Upper lobe of left lung (tissue), 6 donors: ENCODE measurements at regions not wholly inside any gene's neighbourhood (a gene's known extent, or its start where the extent isn't known, plus 50 kb on each side); places are given as distances from the start of the nearest gene placed in this dataset.

ENCODE experiments used
- ATAC-seq, 2 donors: fragments of 200-7000 bp; cut with Tn5 transposase; one replicate each; pipeline ENCODE4 v1.9.1; 2022; ENCODE audit warnings: mild to moderate bottlenecking in 2 of 2, moderate library complexity in 2 of 2; ENCODE audit not compliant: low FRiP score in 2 of 2
- DNase-seq, 2 donors: peaks; one replicate each; pipeline ENCODE4 v3.0.0-alpha.2; 2019 to 2020
- H3K27ac ChIP-seq, 4 donors: fragments of 200-600 bp; sonication (generic); one replicate each; pipeline ENCODE4 v1.5.1; 2016 to 2019
- H3K27me3 ChIP-seq, 4 donors: fragments of 200-600 bp; sonication (generic); one replicate each; pipeline ENCODE4 v1.5.1; 2017 to 2019
- H3K36me3 ChIP-seq, 4 donors: fragments of 200-600 bp; sonication (generic); one replicate each; pipeline ENCODE4 v1.5.1; 2016 to 2019
- H3K4me1 ChIP-seq, 4 donors: fragments of 200-600 bp; sonication (generic); one replicate each; pipeline ENCODE4 v1.5.1; 2018 to 2019
- H3K4me3 ChIP-seq, 4 donors: fragments of 200-600 bp; sonication (generic); one replicate each; pipeline ENCODE4 v1.5.1; 2017 to 2019; ENCODE audit warnings: mild to moderate bottlenecking in 2 of 4, moderate library complexity in 1 of 4
- H3K9me3 ChIP-seq, 4 donors: fragments of 200-600 bp; sonication (generic); one replicate each; pipeline ENCODE4 v1.5.1; 2018 to 2019
- EP300 ChIP-seq, 4 donors: sonication (generic); formaldehyde crosslinking; IDR thresholded peaks; one replicate each; pipeline ENCODE4 v1.5.1; 2017; ENCODE audit warnings: antibody characterized with exemption in 4 of 4, control low read depth in 2 of 4
- POLR2A ChIP-seq, 4 donors: fragments of 450-650 bp; IDR thresholded peaks; one replicate each; pipeline ENCODE4 v1.5.1; 2016 to 2017; ENCODE audit warnings: antibody characterized with exemption in 4 of 4, mild to moderate bottlenecking in 2 of 4
- POLR2AphosphoS5 ChIP-seq, 2 donors: sonication (generic); formaldehyde crosslinking; IDR thresholded peaks; one replicate each; pipeline ENCODE4 v1.5.1; 2017; ENCODE audit warnings: antibody characterized with exemption in 2 of 2
- WGBS, 2 donors: methylation state at CpG; one replicate each; pipeline ENCODE4 v1.1.5; 2017 to 2018; 5-methylcytosine and 5-hydroxymethylcytosine counted together
- small RNA-seq, 4 donors: library from RNA; depleted of rRNA; stranded (forward); fragments of <200 nt; gene quantifications; one replicate each; pipeline ENCODE3, GENCODE V24; 2016
- TF ChIP-seq, protein P1 (sequence below), 6 experiments: fragments of 450-650 bp in 4 of 6; fragments of 200-600 bp in 2 of 6; sonication (generic) in 2 of 6; IDR thresholded peaks; one replicate each; pipeline ENCODE4 v1.5.1; 2016 to 2019; ENCODE audit warnings: antibody characterized with exemption in 6 of 6
- donor health status: DM: no; HTN: no; CAD: no; lungs with moderate emphysema.
- donor health status: DM: no; HTN: yes; CAD: no; lungs with severe emphysema.

DNA sequence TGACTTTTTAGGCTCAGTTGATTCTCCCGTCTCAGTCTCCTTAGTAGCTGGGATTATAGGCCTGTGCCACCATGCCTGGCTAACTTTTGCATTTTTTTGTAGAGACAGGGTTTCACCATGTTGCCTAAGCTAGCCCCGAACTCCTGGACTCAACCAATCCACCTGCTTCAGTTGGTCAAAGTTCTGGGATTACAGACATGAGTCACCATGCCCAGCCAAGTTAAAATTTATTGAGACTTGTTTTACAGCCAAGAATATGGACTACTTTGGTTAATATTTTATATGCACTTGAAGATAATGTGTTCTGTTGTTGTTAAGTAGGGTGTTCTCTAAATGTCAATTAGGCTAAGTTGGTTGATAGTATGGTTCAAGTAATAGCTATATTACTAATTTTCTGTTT lies 58.7 kb downstream of the CYTL1 start:
- no peak overlapping the region for H3K4me3 ChIP-seq
- H3K27me3 ChIP-seq, result no peaks in the 10 kb centered on the region
- no peaks in the 10 kb centered on the region for H3K4me1 ChIP-seq
- no peak for TF ChIP-seq POLR2AphosphoS5 (IDR thresholded peaks at IDR 0.05)
- TF ChIP-seq, protein P1, sequence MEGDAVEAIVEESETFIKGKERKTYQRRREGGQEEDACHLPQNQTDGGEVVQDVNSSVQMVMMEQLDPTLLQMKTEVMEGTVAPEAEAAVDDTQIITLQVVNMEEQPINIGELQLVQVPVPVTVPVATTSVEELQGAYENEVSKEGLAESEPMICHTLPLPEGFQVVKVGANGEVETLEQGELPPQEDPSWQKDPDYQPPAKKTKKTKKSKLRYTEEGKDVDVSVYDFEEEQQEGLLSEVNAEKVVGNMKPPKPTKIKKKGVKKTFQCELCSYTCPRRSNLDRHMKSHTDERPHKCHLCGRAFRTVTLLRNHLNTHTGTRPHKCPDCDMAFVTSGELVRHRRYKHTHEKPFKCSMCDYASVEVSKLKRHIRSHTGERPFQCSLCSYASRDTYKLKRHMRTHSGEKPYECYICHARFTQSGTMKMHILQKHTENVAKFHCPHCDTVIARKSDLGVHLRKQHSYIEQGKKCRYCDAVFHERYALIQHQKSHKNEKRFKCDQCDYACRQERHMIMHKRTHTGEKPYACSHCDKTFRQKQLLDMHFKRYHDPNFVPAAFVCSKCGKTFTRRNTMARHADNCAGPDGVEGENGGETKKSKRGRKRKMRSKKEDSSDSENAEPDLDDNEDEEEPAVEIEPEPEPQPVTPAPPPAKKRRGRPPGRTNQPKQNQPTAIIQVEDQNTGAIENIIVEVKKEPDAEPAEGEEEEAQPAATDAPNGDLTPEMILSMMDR (IDR thresholded peaks at IDR 0.05), result no peak
- no peak for TF ChIP-seq EP300 (IDR thresholded peaks at IDR 0.05)
- no peak for TF ChIP-seq POLR2A (IDR thresholded peaks at IDR 0.05)
- H3K36me3 ChIP-seq, result no peaks in the 10 kb centered on the region
- DNase-seq (no peak), ATAC-seq (no peak)
- 83 to 84% methylated on average over 2 of the region's 2 CpGs for WGBS, 2 donors
- H3K9me3 ChIP-seq, result peaks cover 12 to 25% (median 21%) of the 10 kb centered on the region in 4 donors
- no peak overlapping the region for H3K27ac ChIP-seq

DNA sequence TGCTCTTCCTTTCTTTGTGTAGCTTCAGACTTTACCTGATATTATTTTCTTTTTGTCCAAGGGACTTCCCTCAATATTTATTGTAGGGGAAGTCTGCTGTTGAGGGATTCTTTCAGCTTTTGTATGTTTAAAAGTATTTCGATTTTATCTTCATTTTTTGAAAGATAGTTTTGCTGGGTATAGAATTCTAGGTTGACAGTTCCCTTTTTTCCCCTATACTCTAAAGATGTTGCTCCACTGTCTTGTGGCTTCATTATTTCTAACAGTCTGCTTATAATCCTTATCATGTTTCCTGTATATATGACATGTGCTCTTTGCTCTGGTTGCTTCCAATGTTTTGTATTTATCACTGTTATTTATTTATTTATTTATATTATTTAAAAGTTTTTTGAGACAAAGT lies 57.3 kb downstream of the CYTL1 start:
- Histone ChIP-seq H3K27me3 (no peaks in the 10 kb centered on the region), H3K4me3 (no peak overlapping the region), H3K27ac (no peak overlapping the region), H3K36me3 (no peaks in the 10 kb centered on the region), H3K9me3 (peaks cover 12 to 25% (median 21%) of the 10 kb centered on the region in 4 donors), H3K4me1 (no peaks in the 10 kb centered on the region)
- WGBS, 2 donors, result 78 to 81% methylated on average over 1 of the region's 1 CpG
- no peak for DNase-seq
- no peak for ATAC-seq
- TF ChIP-seq, protein P1 (IDR thresholded peaks at IDR 0.05), result no peak
- TF ChIP-seq POLR2AphosphoS5 (IDR thresholded peaks at IDR 0.05) (no peak), POLR2A (IDR thresholded peaks at IDR 0.05) (no peak), EP300 (IDR thresholded peaks at IDR 0.05) (no peak)

DNA sequence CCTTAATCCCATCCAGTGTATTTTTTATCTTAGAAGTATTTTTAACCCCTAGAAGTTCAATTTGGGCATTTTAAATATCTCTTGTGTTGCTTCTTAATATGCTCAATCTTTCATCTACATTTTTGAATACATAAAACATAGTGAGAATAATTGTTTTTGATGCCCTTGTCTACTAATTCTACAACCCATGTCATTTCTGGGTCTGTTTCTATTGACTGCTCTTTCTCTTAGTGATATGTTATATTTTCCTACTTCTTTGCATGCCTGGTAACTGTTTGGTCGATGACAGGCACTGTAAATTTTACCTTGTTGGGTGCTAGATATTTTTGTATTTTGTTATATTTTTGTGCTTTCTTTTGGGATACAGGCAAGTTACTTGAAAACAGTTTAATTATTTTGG lies 56.3 kb downstream of the CYTL1 start:
- Histone ChIP-seq H3K9me3 (peaks cover 12 to 25% (median 21%) of the 10 kb centered on the region in 4 donors), H3K36me3 (no peaks in the 10 kb centered on the region), H3K4me3 (no peak overlapping the region), H3K4me1 (no peaks in the 10 kb centered on the region), H3K27me3 (no peaks in the 10 kb centered on the region), H3K27ac (no peak overlapping the region)
- no peak for DNase-seq
- WGBS, 2 donors, result 56 to 60% methylated on average over 1 of the region's 1 CpG
- no peak for ATAC-seq
- no peak for TF ChIP-seq POLR2A (IDR thresholded peaks at IDR 0.05)
- TF ChIP-seq EP300 (IDR thresholded peaks at IDR 0.05), result no peak
- no peak for TF ChIP-seq POLR2AphosphoS5 (IDR thresholded peaks at IDR 0.05)
- TF ChIP-seq, protein P1 (IDR thresholded peaks at IDR 0.05), result no peak

Small RNA genes in the stretch of these regions (small RNA-seq; reads per million reads assigned to genes)
- gene RN7SKP113, result 0 to 0.22 (median 0) reads per million in 4 donors
